ENCODE measurements at regions not wholly inside any gene's neighbourhood (a gene's known extent, or its start where the extent isn't known, plus 50 kb on each side); places are given as distances from the start of the nearest gene placed in this dataset.

GRCh38 chr1:229815961-229816360 lies 189.9 kb downstream of the URB2 start:
- no peaks in the 10 kb centered on the region for H3K4me1 ChIP-seq (ENCODE audit: control insufficient read depth, insufficient read depth, low read length)
- WGBS (ENCODE audit: insufficient coverage), result no CpG with 5 or more reads among the region's 2 CpGs
- no peak for DNase-seq
- no peak overlapping the region for H3K27ac ChIP-seq (ENCODE audit: low read length)
- H3K4me3 ChIP-seq (ENCODE audit: low read length), result no peak overlapping the region
- no peaks in the 10 kb centered on the region for H3K27me3 ChIP-seq (ENCODE audit: control insufficient read depth, insufficient read depth, low read length)
- H3K9me3 ChIP-seq (replicated peaks; ENCODE audit: control insufficient read depth, low read depth, low read length), result no peaks in the 10 kb centered on the region
- no peaks in the 10 kb centered on the region for H3K36me3 ChIP-seq (ENCODE audit: control insufficient read depth, insufficient read depth, low read length)

GRCh38 chr1:229817936-229818335 lies 191.9 kb downstream of the URB2 start:
- Histone ChIP-seq H3K4me1 (ENCODE audit: control insufficient read depth, insufficient read depth, low read length) (no peaks in the 10 kb centered on the region), H3K27ac (ENCODE audit: low read length) (no peak overlapping the region), H3K36me3 (ENCODE audit: control insufficient read depth, insufficient read depth, low read length) (no peaks in the 10 kb centered on the region), H3K4me3 (ENCODE audit: low read length) (no peak overlapping the region), H3K27me3 (ENCODE audit: control insufficient read depth, insufficient read depth, low read length) (no peaks in the 10 kb centered on the region), H3K9me3 (replicated peaks; ENCODE audit: control insufficient read depth, low read depth, low read length) (no peaks in the 10 kb centered on the region)
- DNase-seq, result no peak
- WGBS (ENCODE audit: insufficient coverage), result 100% methylated on average over 1 of the region's 1 CpG

DNA sequence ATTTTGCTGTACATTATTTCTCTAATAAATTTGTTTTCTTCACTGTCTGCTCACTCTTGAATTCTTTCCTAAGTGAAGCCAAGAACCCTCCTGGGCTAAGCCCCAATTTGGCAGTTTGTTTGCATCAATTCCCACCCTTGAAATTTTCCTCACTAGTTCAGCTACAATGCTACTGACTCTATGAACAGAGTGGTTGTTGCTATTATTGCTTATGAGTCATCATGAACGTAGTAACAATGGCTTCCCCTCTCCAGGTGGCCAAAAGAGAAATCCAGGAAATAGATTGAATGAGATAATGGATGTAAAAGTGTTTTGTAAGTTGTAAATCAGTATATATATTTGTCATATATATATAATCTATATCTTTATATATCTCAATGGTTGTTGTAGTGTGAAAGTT lies 193.0 kb downstream of the URB2 start:
- no CpG with 5 or more reads among the region's 1 CpG for WGBS (ENCODE audit: insufficient coverage)

DNA sequence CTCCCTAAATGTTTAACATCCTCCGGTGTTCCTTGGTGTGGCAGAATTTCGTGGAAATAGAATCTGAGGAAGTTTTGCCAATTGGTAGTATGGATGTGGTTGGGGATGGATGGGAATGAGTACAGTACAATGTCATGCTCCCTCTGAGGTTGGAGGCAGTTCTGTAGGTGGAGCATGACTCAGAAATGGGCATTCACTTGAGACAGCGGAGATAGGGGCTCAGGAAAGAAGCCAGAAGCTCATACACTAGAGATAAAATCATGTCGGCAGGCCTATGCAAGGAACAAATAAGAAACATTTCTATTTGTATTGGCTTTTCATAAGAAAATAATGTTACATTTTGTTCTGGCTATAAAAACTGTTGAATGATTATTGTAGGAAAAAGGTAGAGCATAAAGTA lies 196.0 kb downstream of the URB2 start:
- Histone ChIP-seq H3K4me3 (ENCODE audit: low read length) (no peak overlapping the region), H3K27me3 (ENCODE audit: control insufficient read depth, insufficient read depth, low read length) (no peaks in the 10 kb centered on the region), H3K27ac (ENCODE audit: low read length) (no peak overlapping the region), H3K9me3 (replicated peaks; ENCODE audit: control insufficient read depth, low read depth, low read length) (no peaks in the 10 kb centered on the region), H3K4me1 (ENCODE audit: control insufficient read depth, insufficient read depth, low read length) (no peaks in the 10 kb centered on the region), H3K36me3 (ENCODE audit: control insufficient read depth, insufficient read depth, low read length) (no peaks in the 10 kb centered on the region)
- DNase-seq, result no peak
- 60% methylated on average over 1 of the region's 4 CpGs for WGBS (ENCODE audit: insufficient coverage)

More for the DNA sequence above, 193.0 kb downstream of the URB2 start:
- Histone ChIP-seq H3K36me3 (ENCODE audit: control insufficient read depth, insufficient read depth, low read length) (no peaks in the 10 kb centered on the region), H3K4me3 (ENCODE audit: low read length) (no peak overlapping the region), H3K27me3 (ENCODE audit: control insufficient read depth, insufficient read depth, low read length) (no peaks in the 10 kb centered on the region), H3K9me3 (replicated peaks; ENCODE audit: control insufficient read depth, low read depth, low read length) (no peaks in the 10 kb centered on the region), H3K4me1 (ENCODE audit: control insufficient read depth, insufficient read depth, low read length) (no peaks in the 10 kb centered on the region), H3K27ac (ENCODE audit: low read length) (no peak overlapping the region)
- DNase-seq, result no peak

GRCh38 chr1:229825042-229825441 lies 199.0 kb downstream of the URB2 start:
- DNase-seq, result no peak
- Histone ChIP-seq H3K36me3 (ENCODE audit: control insufficient read depth, insufficient read depth, low read length) (no peaks in the 10 kb centered on the region), H3K9me3 (replicated peaks; ENCODE audit: control insufficient read depth, low read depth, low read length) (no peaks in the 10 kb centered on the region), H3K27me3 (ENCODE audit: control insufficient read depth, insufficient read depth, low read length) (no peaks in the 10 kb centered on the region), H3K4me1 (ENCODE audit: control insufficient read depth, insufficient read depth, low read length) (no peaks in the 10 kb centered on the region), H3K4me3 (ENCODE audit: low read length) (no peak overlapping the region), H3K27ac (ENCODE audit: low read length) (no peak overlapping the region)
- WGBS (ENCODE audit: insufficient coverage), result no CpG with 5 or more reads among the region's 2 CpGs

GRCh38 chr1:229828461-229828860 lies 202.4 kb downstream of the URB2 start:
- peak; percentile 53 for DNase-seq
- Histone ChIP-seq H3K4me3 (ENCODE audit: low read length) (no peak overlapping the region), H3K9me3 (replicated peaks; ENCODE audit: control insufficient read depth, low read depth, low read length) (no peaks in the 10 kb centered on the region), H3K4me1 (ENCODE audit: control insufficient read depth, insufficient read depth, low read length) (no peaks in the 10 kb centered on the region), H3K27me3 (ENCODE audit: control insufficient read depth, insufficient read depth, low read length) (no peaks in the 10 kb centered on the region), H3K27ac (ENCODE audit: low read length) (no peak overlapping the region), H3K36me3 (ENCODE audit: control insufficient read depth, insufficient read depth, low read length) (no peaks in the 10 kb centered on the region)
- no CpG with 5 or more reads among the region's 2 CpGs for WGBS (ENCODE audit: insufficient coverage)

DNA sequence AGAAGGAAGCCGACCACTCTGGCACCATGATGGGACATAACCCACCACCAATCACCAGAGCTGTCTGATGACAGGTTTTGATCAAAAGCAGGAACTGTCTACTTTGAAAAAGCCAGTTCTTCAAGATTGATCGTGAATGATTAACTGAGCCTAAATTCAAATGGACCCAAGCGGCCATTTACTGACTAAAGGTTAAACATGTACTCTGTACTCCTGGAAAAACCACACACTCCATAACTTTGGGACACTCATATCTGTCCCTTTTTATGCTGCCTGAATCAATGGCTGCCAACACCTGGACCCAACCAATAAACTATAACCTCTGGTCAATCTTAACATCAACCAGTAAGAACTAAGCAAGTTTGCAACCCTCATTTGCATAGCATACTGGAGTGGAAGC lies 206.6 kb downstream of the URB2 start:
- no peaks in the 10 kb centered on the region for H3K4me1 ChIP-seq (ENCODE audit: control insufficient read depth, insufficient read depth, low read length)
- 100% methylated on average over 3 of the region's 3 CpGs for WGBS (ENCODE audit: insufficient coverage)
- no peak overlapping the region for H3K4me3 ChIP-seq (ENCODE audit: low read length)
- H3K9me3 ChIP-seq (replicated peaks; ENCODE audit: control insufficient read depth, low read depth, low read length), result no peaks in the 10 kb centered on the region
- DNase-seq, result no peak
- H3K36me3 ChIP-seq (ENCODE audit: control insufficient read depth, insufficient read depth, low read length), result no peaks in the 10 kb centered on the region
- H3K27ac ChIP-seq (ENCODE audit: low read length), result no peak overlapping the region
- no peaks in the 10 kb centered on the region for H3K27me3 ChIP-seq (ENCODE audit: control insufficient read depth, insufficient read depth, low read length)

DNA sequence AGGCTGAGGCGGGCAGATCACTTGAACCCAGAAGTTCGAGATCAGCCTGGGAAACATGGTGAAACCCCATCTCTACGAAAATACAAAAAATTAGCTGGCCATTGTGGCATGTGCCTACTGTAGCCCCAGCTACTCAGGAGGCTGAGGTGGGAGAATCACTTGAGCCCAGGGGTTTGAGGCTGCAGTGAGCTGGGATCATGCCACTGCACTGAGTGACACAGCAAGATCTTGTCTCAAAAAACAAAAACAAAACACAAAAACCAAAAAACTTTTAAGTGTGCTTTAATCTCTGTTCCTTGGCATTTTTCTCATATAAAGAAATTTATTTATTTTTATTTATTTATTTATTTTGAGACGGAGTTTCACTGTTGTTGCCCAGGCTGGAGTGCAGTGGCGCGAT lies 208.2 kb downstream of the URB2 start:
- no peak overlapping the region for H3K27ac ChIP-seq (ENCODE audit: low read length)
- no peaks in the 10 kb centered on the region for H3K27me3 ChIP-seq (ENCODE audit: control insufficient read depth, insufficient read depth, low read length)
- no peaks in the 10 kb centered on the region for H3K9me3 ChIP-seq (replicated peaks; ENCODE audit: control insufficient read depth, low read depth, low read length)
- 86% methylated on average over 1 of the region's 6 CpGs for WGBS (ENCODE audit: insufficient coverage)
- no peak overlapping the region for H3K4me3 ChIP-seq (ENCODE audit: low read length)
- H3K36me3 ChIP-seq (ENCODE audit: control insufficient read depth, insufficient read depth, low read length), result no peaks in the 10 kb centered on the region
- H3K4me1 ChIP-seq (ENCODE audit: control insufficient read depth, insufficient read depth, low read length), result no peaks in the 10 kb centered on the region
- DNase-seq, result no peak

GRCh38 chr1:229835226-229835625 lies 209.2 kb downstream of the URB2 start:
- no peaks in the 10 kb centered on the region for H3K4me1 ChIP-seq (ENCODE audit: control insufficient read depth, insufficient read depth, low read length)
- no peak overlapping the region for H3K27ac ChIP-seq (ENCODE audit: low read length)
- H3K9me3 ChIP-seq (replicated peaks; ENCODE audit: control insufficient read depth, low read depth, low read length), result no peaks in the 10 kb centered on the region
- no CpG with 5 or more reads among the region's 5 CpGs for WGBS (ENCODE audit: insufficient coverage)
- no peaks in the 10 kb centered on the region for H3K27me3 ChIP-seq (ENCODE audit: control insufficient read depth, insufficient read depth, low read length)
- no peak for DNase-seq
- no peaks in the 10 kb centered on the region for H3K36me3 ChIP-seq (ENCODE audit: control insufficient read depth, insufficient read depth, low read length)
- no peak overlapping the region for H3K4me3 ChIP-seq (ENCODE audit: low read length)

DNA sequence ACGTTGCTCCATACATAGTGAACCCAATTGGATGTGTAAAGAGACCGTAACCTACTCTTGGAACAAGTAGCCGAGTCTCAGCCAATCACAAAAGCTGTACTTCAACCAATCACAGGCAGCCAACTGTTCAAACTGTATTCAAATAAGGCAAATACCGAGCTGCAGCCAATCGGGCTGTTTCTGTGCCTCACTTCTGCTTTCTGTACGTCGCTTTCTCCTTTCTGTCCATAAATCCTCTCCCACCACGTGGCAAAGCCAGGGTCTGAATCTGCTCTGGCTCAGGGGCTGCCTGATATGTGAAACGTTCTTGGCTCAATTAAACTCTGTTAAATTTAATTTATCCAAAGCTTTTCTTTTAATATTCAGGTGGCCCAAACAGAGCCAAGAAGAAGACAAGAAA lies 210.3 kb downstream of the URB2 start:
- Histone ChIP-seq H3K4me3 (ENCODE audit: low read length) (no peak overlapping the region), H3K27ac (ENCODE audit: low read length) (no peak overlapping the region), H3K36me3 (ENCODE audit: control insufficient read depth, insufficient read depth, low read length) (no peaks in the 10 kb centered on the region), H3K27me3 (ENCODE audit: control insufficient read depth, insufficient read depth, low read length) (no peaks in the 10 kb centered on the region), H3K4me1 (ENCODE audit: control insufficient read depth, insufficient read depth, low read length) (no peaks in the 10 kb centered on the region), H3K9me3 (replicated peaks; ENCODE audit: control insufficient read depth, low read depth, low read length) (no peaks in the 10 kb centered on the region)
- DNase-seq, result no peak
- 56% methylated on average over 7 of the region's 9 CpGs for WGBS (ENCODE audit: insufficient coverage)

GRCh38 chr1:229838204-229838603 lies 212.2 kb downstream of the URB2 start:
- 100% methylated on average over 1 of the region's 7 CpGs for WGBS (ENCODE audit: insufficient coverage)
- Histone ChIP-seq H3K9me3 (replicated peaks; ENCODE audit: control insufficient read depth, low read depth, low read length) (no peaks in the 10 kb centered on the region), H3K36me3 (ENCODE audit: control insufficient read depth, insufficient read depth, low read length) (no peaks in the 10 kb centered on the region)

More at GRCh38 chr1:229838204-229838603, 212.2 kb downstream of the URB2 start:
- DNase-seq, result no peak
- Histone ChIP-seq H3K27ac (ENCODE audit: low read length) (no peak overlapping the region), H3K4me3 (ENCODE audit: low read length) (no peak overlapping the region), H3K27me3 (ENCODE audit: control insufficient read depth, insufficient read depth, low read length) (no peaks in the 10 kb centered on the region), H3K4me1 (ENCODE audit: control insufficient read depth, insufficient read depth, low read length) (no peaks in the 10 kb centered on the region)

All from muscle of leg (tissue), 3 donors.